ENCODE measurements at regions not wholly inside any gene's neighbourhood (a gene's known extent, or its start where the extent isn't known, plus 50 kb on each side); places are given as distances from the start of the nearest gene placed in this dataset.

GRCh38 chr1:118486199-118486598 is 301.2 kb upstream of the SPAG17 start:
- Histone ChIP-seq H3K4me2 (ENCODE audit: low read length) (no peak overlapping the region), H3K4me1 (ENCODE audit: insufficient read depth, low read length, poor library complexity, severe bottlenecking) (no peaks in the 10 kb centered on the region), H4K20me1 (ENCODE audit: insufficient read depth, low read length) (no peaks in the 10 kb centered on the region), H3K9me3 (ENCODE audit: low read length) (no peaks in the 10 kb centered on the region), H2AFZ (ENCODE audit: low read length) (no peak overlapping the region), H3K36me3 (ENCODE audit: insufficient read depth, low read length) (no peaks in the 10 kb centered on the region), H3K79me2 (ENCODE audit: insufficient read depth, low read depth, low read length) (no peaks in the 10 kb centered on the region), H3K9me2 (ENCODE audit: insufficient read depth, low read length) (no peaks in the 10 kb centered on the region), H3K4me3 (ENCODE audit: low read depth, low read length, poor library complexity, severe bottlenecking) (no peak overlapping the region), H3K27ac (ENCODE audit: low read depth, low read length, poor library complexity, severe bottlenecking) (no peak overlapping the region)
- no peak for TF ChIP-seq EZH2phosphoT487 (IDR thresholded peaks at IDR 0.05; ENCODE audit: borderline replicate concordance, low read depth, low read length)
- TF ChIP-seq, protein P1, sequence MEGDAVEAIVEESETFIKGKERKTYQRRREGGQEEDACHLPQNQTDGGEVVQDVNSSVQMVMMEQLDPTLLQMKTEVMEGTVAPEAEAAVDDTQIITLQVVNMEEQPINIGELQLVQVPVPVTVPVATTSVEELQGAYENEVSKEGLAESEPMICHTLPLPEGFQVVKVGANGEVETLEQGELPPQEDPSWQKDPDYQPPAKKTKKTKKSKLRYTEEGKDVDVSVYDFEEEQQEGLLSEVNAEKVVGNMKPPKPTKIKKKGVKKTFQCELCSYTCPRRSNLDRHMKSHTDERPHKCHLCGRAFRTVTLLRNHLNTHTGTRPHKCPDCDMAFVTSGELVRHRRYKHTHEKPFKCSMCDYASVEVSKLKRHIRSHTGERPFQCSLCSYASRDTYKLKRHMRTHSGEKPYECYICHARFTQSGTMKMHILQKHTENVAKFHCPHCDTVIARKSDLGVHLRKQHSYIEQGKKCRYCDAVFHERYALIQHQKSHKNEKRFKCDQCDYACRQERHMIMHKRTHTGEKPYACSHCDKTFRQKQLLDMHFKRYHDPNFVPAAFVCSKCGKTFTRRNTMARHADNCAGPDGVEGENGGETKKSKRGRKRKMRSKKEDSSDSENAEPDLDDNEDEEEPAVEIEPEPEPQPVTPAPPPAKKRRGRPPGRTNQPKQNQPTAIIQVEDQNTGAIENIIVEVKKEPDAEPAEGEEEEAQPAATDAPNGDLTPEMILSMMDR (conservative IDR thresholded peaks at IDR 0.05; ENCODE audit: low read length), result no peak
- BruUV-seq (replicated peaks), result no TSS peak
- no peak for DNase-seq (ENCODE audit: low spot score)
- POLR2A ChIA-PET, result no interaction called here
- CTCF ChIA-PET (ENCODE audit: unreplicated experiment), result no interaction called here
- intact Hi-C loops (cut with micrococcal nuclease; ENCODE audit: unreplicated experiment), result no loop called here

DNA sequence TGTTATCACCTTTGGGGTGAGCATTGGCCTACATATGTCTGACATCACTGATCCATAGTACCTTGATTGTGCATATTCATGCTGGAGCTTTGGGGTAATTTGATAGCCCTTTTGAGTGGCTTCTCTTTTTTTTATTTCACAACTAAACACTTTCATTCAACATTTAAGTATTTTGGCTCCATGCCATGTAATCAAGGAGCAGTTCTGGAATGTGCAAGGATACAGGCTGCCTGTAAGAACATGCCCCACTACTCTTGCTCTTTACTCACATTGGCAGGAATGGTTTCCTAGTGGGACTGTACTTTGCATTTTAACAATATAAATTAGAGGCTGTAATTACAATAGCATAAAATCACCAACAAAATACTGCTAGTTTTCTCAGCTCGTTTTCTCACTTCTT is 300.7 kb upstream of the SPAG17 start:
- intact Hi-C loops (cut with micrococcal nuclease; ENCODE audit: unreplicated experiment), result no loop called here
- BruUV-seq (replicated peaks), result no TSS peak
- Histone ChIP-seq H3K4me1 (ENCODE audit: insufficient read depth, low read length, poor library complexity, severe bottlenecking) (no peaks in the 10 kb centered on the region), H3K36me3 (ENCODE audit: insufficient read depth, low read length) (no peaks in the 10 kb centered on the region), H4K20me1 (ENCODE audit: insufficient read depth, low read length) (no peaks in the 10 kb centered on the region), H3K9me2 (ENCODE audit: insufficient read depth, low read length) (no peaks in the 10 kb centered on the region), H3K4me2 (ENCODE audit: low read length) (no peak overlapping the region), H3K27ac (ENCODE audit: low read depth, low read length, poor library complexity, severe bottlenecking) (no peak overlapping the region), H2AFZ (ENCODE audit: low read length) (no peak overlapping the region), H3K9me3 (ENCODE audit: low read length) (no peaks in the 10 kb centered on the region), H3K4me3 (ENCODE audit: low read depth, low read length, poor library complexity, severe bottlenecking) (no peak overlapping the region), H3K79me2 (ENCODE audit: insufficient read depth, low read depth, low read length) (no peaks in the 10 kb centered on the region)
- ChIA-PET CTCF (ENCODE audit: unreplicated experiment) (no interaction called here), POLR2A (no interaction called here)
- TF ChIP-seq, protein P1 (conservative IDR thresholded peaks at IDR 0.05; ENCODE audit: low read length), result no peak
- TF ChIP-seq EZH2phosphoT487 (IDR thresholded peaks at IDR 0.05; ENCODE audit: borderline replicate concordance, low read depth, low read length), result no peak
- DNase-seq (ENCODE audit: low spot score), result no peak

DNA sequence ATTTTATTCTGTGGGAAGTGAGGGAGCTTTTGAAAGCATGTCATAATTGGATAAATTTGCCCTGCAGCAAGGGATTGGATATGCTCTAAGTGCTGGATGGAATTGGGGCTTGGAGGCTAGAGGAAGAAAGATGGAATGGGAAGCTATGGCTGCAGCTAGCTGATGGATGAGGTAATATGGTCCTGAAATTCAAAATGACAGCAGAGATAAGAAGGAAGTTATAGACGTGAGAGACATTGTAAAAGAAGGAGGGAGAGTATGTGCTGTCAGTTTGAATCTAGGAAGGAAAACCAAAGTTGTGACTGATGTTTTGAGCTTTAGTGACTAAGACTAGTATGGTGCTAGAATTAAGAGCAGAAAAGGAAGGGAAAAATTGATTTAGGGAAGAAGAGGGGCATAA is 299.9 kb upstream of the SPAG17 start:
- H3K9me3 ChIP-seq (ENCODE audit: low read length), result no peaks in the 10 kb centered on the region
- DNase-seq (ENCODE audit: low spot score), result no peak
- no peaks in the 10 kb centered on the region for H3K9me2 ChIP-seq (ENCODE audit: insufficient read depth, low read length)
- no peaks in the 10 kb centered on the region for H4K20me1 ChIP-seq (ENCODE audit: insufficient read depth, low read length)
- H3K79me2 ChIP-seq (ENCODE audit: insufficient read depth, low read depth, low read length), result no peaks in the 10 kb centered on the region
- BruUV-seq (replicated peaks), result no TSS peak
- no peak overlapping the region for H2AFZ ChIP-seq (ENCODE audit: low read length)
- no peaks in the 10 kb centered on the region for H3K4me1 ChIP-seq (ENCODE audit: insufficient read depth, low read length, poor library complexity, severe bottlenecking)
- H3K4me2 ChIP-seq (ENCODE audit: low read length), result no peak overlapping the region
- H3K36me3 ChIP-seq (ENCODE audit: insufficient read depth, low read length), result no peaks in the 10 kb centered on the region
- intact Hi-C loops (cut with micrococcal nuclease; ENCODE audit: unreplicated experiment), result no loop called here
- ChIA-PET POLR2A (no interaction called here), CTCF (ENCODE audit: unreplicated experiment) (no interaction called here)
- no peak overlapping the region for H3K4me3 ChIP-seq (ENCODE audit: low read depth, low read length, poor library complexity, severe bottlenecking)
- no peak overlapping the region for H3K27ac ChIP-seq (ENCODE audit: low read depth, low read length, poor library complexity, severe bottlenecking)
- no peak for TF ChIP-seq EZH2phosphoT487 (IDR thresholded peaks at IDR 0.05; ENCODE audit: borderline replicate concordance, low read depth, low read length)
- TF ChIP-seq, protein P1 (conservative IDR thresholded peaks at IDR 0.05; ENCODE audit: low read length), result no peak

Data from OCI-LY7 (cell line).